Pulmonary artery endothelial cell (primary cell): ENCODE measurements at regions not wholly inside any gene's neighbourhood (a gene's known extent, or its start where the extent isn't known, plus 50 kb on each side); places are given as distances from the start of the nearest gene placed in this dataset.
"Not testable (repeated sequence)": the region's sequence is repeated elsewhere in the genome, so short reads cannot be mapped to it uniquely, and the experiment has no call there.

Source experiments
- DNase-seq: peaks from one replicate; pipeline ENCODE4 v3.0.0-alpha.2; 2011; ENCODE audit warnings: low read depth, low spot score

- no peak for DNase-seq
Measured at GRCh38 chr16:87194172-87194571, 123.0 kb downstream of the C16orf95 start.

GRCh38 chr16:87195161-87195560, 122.0 kb downstream of the C16orf95 start:
- DNase-seq = no peak

- DNase-seq = no peak
Measured at GRCh38 chr16:87196231-87196630, 121.0 kb downstream of the C16orf95 start.

DNA sequence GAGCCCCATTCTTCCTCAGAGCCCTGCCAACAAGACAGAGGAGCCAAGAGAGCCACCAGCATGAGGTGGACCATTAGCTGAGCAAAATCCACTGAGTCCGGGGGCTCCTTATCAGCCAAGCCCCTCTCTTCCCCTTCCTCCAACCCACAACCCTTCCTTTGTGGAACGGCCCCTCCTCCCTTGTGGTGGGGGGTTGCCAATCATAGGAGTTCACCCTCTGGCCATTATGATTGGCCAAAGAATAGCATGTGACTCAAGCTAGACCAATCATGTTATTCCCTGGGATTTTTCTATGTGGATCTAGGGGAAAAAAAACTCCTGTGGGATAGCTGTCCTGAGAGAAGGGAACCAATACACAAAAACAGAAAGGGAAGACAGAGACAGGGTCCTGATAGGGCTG, 120.5 kb downstream of the C16orf95 start:
- no peak for DNase-seq

- DNase-seq = no peak
Measured at GRCh38 chr16:87198328-87198832, 118.8 kb downstream of the C16orf95 start.

GRCh38 chr16:87198881-87199280, 118.3 kb downstream of the C16orf95 start:
- no peak for DNase-seq

DNA sequence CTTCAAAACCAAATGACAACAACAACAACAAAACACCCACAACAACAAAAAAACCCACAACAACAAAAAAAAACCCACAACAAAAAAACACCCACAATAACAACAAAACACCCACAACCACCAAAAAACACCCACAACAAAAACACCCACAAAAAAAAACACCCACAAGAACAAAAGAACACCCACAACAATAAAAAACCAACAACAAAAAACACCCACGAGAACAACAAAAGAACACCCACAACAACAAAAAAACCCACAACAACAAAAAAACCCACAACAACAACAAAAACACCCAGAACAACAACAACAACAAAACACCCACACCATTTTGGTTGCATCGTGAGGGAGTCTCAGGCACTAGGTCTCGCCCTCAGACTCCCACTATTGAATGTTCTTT, 117.8 kb downstream of the C16orf95 start:
- no peak for DNase-seq

DNA sequence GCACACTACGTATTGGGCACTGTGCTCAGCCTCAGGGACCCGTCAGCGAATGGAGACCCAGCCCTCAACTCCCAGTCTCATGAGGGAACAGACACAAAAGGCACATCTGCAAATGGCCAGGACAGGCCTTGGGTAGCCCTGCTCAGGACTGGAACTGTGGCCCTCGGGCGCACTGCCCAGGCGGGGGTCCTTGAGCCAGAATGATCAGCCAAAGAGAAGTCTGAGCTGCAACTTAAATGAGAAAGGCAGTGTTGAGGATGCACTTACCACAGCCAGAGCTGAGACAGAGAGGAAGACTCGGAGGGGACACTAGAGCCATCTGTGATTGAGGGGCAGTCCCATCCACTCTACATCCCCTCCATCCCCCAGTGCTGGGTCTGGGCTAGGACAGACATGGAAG, 117.3 kb downstream of the C16orf95 start:
- no peak for DNase-seq

GRCh38 chr16:87200637-87201036, 116.6 kb downstream of the C16orf95 start:
- DNase-seq = no peak

DNA sequence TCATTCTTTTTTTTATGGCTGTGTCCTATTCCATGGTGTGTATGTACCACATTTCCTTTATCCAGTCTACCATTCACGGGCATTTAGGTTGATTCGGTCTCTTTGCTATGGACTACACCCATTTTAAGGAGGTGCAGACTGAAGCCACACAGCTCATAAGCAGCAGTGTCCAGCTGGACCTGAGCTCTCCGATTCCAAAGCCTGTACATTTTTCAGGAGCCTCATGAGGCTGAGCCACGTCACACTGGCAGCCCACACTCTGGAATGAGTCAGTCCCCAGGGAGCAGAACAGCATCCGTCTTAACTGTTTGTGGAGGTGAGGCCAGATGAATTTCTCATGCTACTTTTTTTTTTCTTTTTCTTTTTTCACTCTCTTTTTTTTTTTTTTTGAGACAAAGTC, 116.1 kb downstream of the C16orf95 start:
- DNase-seq = peak; percentile 33

GRCh38 chr16:87201790-87202189, 115.4 kb downstream of the C16orf95 start:
- no peak for DNase-seq

- DNase-seq = no peak
Measured at GRCh38 chr16:87202346-87202745, 114.8 kb downstream of the C16orf95 start.

DNA sequence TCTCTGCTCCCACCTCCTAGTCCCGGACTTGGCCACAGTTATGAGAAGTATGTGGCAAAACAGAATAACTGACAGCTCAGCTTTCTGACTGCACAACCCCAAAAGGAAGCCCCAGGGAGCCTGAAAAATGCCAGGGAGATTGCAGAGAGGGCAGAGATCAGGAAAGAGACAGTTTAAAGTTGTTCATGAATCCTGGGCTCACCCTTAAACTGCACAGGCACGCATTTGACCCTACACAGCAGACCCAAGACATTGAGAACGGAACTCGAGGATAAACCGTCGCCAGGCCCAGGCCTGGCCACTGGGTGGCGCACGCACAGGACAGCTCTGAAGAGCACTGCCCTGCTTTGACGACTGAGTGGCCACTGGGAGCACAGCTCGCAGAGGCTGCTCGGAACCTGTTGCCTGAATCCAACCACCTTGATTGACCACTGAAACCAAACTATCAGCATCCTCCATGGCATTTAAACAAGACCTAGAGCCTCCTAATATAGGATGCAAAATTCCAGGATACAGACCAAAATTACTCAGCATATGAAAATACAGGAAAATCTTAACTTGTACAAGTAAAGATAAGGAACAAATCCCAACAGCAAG, 114.0 kb downstream of the C16orf95 start:
- DNase-seq = peak; percentile 27

- DNase-seq = no peak
Measured at GRCh38 chr16:87206646-87207451, 110.3 kb downstream of the C16orf95 start.

GRCh38 chr16:87207509-87207908, 109.7 kb downstream of the C16orf95 start:
- DNase-seq = no peak

- DNase-seq = no peak
Measured at GRCh38 chr16:87207965-87208364, 109.2 kb downstream of the C16orf95 start.

GRCh38 chr16:87208968-87209367, 108.2 kb downstream of the C16orf95 start:
- DNase-seq = not testable (repeated sequence)

DNA sequence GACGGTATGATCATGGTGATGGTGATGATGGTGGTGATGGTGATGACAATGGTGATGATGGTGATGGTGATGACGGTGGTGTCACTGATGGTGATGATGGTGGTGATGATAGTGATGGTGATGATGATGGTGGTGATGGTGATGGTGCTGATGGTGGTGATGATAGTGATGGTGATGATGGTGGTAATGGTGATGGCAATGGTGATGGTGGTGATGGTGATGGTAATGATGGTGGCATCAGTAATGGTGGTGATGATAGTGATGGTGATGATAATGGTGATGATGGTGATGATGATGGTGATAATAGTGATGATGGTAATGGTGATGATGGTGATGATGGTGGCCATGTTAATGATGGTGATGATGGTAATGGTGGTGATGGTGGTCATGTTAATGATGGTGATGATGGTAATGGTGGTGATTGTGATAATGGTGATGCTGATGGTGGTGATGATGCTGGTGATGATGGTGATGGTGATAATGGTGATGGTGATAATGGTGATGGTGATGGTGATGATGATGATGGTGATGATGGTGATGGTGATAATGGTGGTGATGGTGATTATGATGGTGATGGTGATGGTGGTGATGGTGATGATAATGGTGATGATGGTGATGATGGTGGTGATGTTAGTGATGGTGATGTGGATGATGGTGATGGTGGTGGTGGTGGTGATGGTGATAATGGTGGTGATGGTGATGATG, 107.2 kb downstream of the C16orf95 start:
- no peak for DNase-seq

DNA sequence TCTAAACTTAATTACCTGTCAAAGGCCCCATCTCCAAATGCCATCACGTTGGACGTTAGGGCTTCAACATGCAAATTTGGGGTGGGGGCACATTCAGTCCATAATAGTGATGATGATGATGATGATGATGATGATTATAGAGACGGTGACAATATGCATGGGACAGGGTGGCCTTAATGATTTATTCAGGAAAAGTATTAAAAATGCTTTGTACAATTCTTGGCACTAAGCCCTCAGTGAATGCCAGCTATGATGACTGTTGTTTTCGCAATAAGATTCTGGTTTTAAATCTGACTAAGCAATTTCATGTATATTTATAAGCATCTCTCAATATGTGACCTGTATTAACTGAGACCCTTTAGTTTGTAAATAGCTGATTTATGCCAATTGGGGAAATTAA, 106.3 kb downstream of the C16orf95 start:
- no peak for DNase-seq

DNA sequence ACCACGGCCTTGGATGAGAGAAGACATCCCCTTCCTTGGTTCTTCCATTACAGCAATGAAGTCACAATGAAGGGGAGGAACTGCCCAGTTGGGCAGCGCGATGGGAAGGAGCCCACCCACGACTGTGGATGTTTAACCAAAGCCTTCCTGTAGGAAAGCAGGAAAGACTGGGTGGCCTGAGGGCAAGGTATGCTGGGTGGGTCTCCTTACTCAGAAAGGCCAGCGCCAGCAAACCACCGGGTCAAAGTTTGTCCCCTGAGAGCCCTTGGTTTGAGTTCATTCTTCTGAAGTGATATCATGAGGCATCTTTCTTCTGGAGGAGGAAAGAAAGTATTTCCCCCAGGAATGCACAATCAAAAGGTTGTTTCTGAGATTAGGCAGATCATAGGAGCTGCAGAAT, 105.2 kb downstream of the C16orf95 start:
- DNase-seq = no peak

DNA sequence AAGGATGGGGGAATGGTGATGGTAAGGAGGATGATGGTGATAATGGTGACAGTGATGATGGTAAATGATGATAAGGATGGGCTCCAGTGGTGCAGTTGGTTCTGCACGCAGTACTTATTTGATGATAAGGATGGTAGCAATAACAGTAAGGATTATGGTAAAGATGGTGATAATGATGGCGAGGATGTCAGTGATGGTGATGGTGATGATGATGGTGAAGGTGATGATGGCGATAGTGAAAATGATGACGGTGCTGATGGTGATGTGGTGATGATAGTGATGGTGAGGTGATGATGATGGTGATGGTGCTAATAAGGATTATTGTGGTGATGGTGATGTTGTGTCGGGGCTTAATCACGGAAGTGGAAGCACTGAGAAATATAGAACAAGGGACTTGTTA, 103.7 kb downstream of the C16orf95 start:
- no peak for DNase-seq

DNA sequence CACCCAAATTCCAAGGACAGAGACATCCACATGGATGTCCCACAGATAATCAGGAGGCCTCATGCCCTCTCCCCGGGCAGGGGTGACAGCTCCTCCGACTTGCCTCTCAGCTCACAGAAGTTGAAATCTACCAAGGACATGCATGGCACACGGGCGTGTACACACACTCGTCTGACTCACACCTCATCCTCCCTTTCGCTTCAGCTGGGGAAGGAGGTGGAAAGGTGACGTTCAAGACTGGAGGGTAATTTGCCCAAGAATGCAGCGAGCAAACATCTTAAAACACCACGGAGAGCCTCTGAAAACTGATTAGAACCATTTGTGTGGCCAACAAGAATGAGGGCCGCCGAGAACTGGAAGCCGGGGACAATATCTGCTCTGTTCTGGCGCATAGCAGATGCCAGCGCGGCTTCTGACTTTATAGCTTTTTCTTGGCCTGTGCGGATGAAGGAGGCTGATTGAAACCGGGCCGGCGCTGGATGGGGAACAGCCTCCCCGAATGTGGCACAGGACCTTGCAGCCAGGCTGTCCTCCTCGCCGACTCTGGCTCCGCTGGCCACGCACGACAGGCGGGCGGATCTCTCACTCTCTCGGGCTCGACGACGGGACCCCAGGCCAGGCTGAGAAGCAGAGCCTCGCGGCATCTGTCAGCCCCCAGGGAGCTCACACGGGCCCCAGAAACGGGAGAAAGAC, 100.9 kb downstream of the C16orf95 start:
- DNase-seq = no peak
